GM23248 (cell line): ENCODE measurements at regions not wholly inside any gene's neighbourhood (a gene's known extent, or its start where the extent isn't known, plus 50 kb on each side); places are given as distances from the start of the nearest gene placed in this dataset.

Experiments used
- DNase-seq: peaks from one replicate; pipeline ENCODE4 v3.0.0-alpha.2; 2015
- H2AFZ ChIP-seq: fragments of 200-600 bp; sonication (generic); 2 replicates; pipeline ENCODE4 v1.6.1; 2016; ENCODE audit warnings: antibody characterized with exemption
- H3F3A ChIP-seq: fragments of 200-600 bp; sonication (generic); 2 replicates; pipeline ENCODE4 v1.6.1; 2016; ENCODE audit warnings: mild to moderate bottlenecking, antibody characterized with exemption, mixed run types; ENCODE audit not compliant: insufficient read depth
- H3K27ac ChIP-seq: fragments of 200-600 bp; sonication (generic); 2 replicates; pipeline ENCODE4 v1.5.1; 2016; ENCODE audit warnings: mild to moderate bottlenecking
- H3K27me3 ChIP-seq: fragments of 200-600 bp; sonication (generic); replicated peaks from 2 replicates; pipeline ENCODE4 v1.6.1; 2016; ENCODE audit warnings: mild to moderate bottlenecking; ENCODE audit not compliant: insufficient read depth
- H3K36me3 ChIP-seq: fragments of 200-600 bp; sonication (generic); 2 replicates; pipeline ENCODE4 v1.6.1; 2016; ENCODE audit warnings: low read depth, mild to moderate bottlenecking
- H3K4me1 ChIP-seq: fragments of 200-600 bp; sonication (generic); 2 replicates; pipeline ENCODE4 v1.6.1; 2016; ENCODE audit warnings: mild to moderate bottlenecking; ENCODE audit not compliant: insufficient read depth
- H3K4me2 ChIP-seq: fragments of 200-600 bp; sonication (generic); one replicate; pipeline ENCODE4 v1.6.1; 2016; ENCODE audit warnings: mild to moderate bottlenecking; ENCODE audit not compliant: unreplicated experiment
- H3K4me3 ChIP-seq: fragments of 200-600 bp; sonication (generic); 2 replicates; pipeline ENCODE4 v1.5.1; 2016; ENCODE audit warnings: mild to moderate bottlenecking
- H3K79me2 ChIP-seq: fragments of 200-600 bp; sonication (generic); 2 replicates; pipeline ENCODE4 v1.6.1; 2016; ENCODE audit warnings: mild to moderate bottlenecking; ENCODE audit not compliant: insufficient read depth
- H3K9ac ChIP-seq: fragments of 200-600 bp; sonication (generic); 2 replicates; pipeline ENCODE4 v1.6.1; 2016; ENCODE audit warnings: mild to moderate bottlenecking
- H3K9me2 ChIP-seq: fragments of 200-600 bp; sonication (generic); 2 replicates; pipeline ENCODE4 v1.6.1; 2016; ENCODE audit warnings: mixed run types, mild to moderate bottlenecking, moderate library complexity; ENCODE audit not compliant: insufficient read depth
- H3K9me3 ChIP-seq: fragments of 200-600 bp; sonication (generic); one replicate; pipeline ENCODE4 v1.6.1; 2017; ENCODE audit warnings: low read depth
- H4K20me1 ChIP-seq: fragments of 200-600 bp; sonication (generic); 2 replicates; pipeline ENCODE4 v1.6.0; 2016; ENCODE audit not compliant: insufficient read depth
- EZH2 ChIP-seq: fragments of 200-600 bp; sonication (generic); IDR thresholded peaks from 2 replicates; pipeline ENCODE4 v1.6.1; 2018; ENCODE audit warnings: antibody characterized with exemption, mild to moderate bottlenecking; ENCODE audit not compliant: insufficient read depth, poor library complexity, severe bottlenecking
- EZH2phosphoT487 ChIP-seq: fragments of 200-600 bp; sonication (generic); IDR thresholded peaks from 2 replicates; pipeline ENCODE4 v1.6.1; 2018; ENCODE audit warnings: antibody characterized with exemption, moderate library complexity, mild to moderate bottlenecking, low read depth; ENCODE audit not compliant: insufficient read depth
- WGBS, 2 experiments: methylation state at CpG; one replicate each; pipeline ENCODE4 v1.1.6; 2015 to 2017; ENCODE audit warnings: low lambda C conversion rate in 2 of 2, low coverage in 1 of 2; ENCODE audit errors: missing lambda C conversion rate in 2 of 2; 5-methylcytosine and 5-hydroxymethylcytosine counted together
- in situ Hi-C: fragments of 300-500 bp; cut with MboI; formaldehyde crosslinking; loops from 2 replicates; pipeline ENCODE4 v1.15.0; 2020

- peak; percentile 45 for DNase-seq
- H3F3A ChIP-seq, result no peaks in the 10 kb centered on the region
- H2AFZ ChIP-seq, result no peak overlapping the region
- H3K9me3 ChIP-seq, result no peaks in the 10 kb centered on the region
- no peak overlapping the region for H3K9ac ChIP-seq
- WGBS, 2 experiments, result 91 to 100% methylated on average over 1 of the region's 1 CpG
- H3K36me3 ChIP-seq, result no peaks in the 10 kb centered on the region
- no peak overlapping the region for H3K4me2 ChIP-seq
- TF ChIP-seq EZH2phosphoT487, result no peak
- TF ChIP-seq EZH2, result no peak
- no peak overlapping the region for H3K27ac ChIP-seq
- H3K27me3 ChIP-seq, result no peaks in the 10 kb centered on the region
- in situ Hi-C loops, result no loop called here
- 0 out of 2 replicates have a peak, but pooled peaks cover 6% of the 10 kb centered on the region for H3K4me1 ChIP-seq
- no peaks in the 10 kb centered on the region for H3K79me2 ChIP-seq
- H4K20me1 ChIP-seq, result no peaks in the 10 kb centered on the region
- no peaks in the 10 kb centered on the region for H3K9me2 ChIP-seq
- no peak overlapping the region for H3K4me3 ChIP-seq
These were observed 50.3 kb upstream of the DPH6 start for GRCh38 chr15:35596285-35596684.

DNA sequence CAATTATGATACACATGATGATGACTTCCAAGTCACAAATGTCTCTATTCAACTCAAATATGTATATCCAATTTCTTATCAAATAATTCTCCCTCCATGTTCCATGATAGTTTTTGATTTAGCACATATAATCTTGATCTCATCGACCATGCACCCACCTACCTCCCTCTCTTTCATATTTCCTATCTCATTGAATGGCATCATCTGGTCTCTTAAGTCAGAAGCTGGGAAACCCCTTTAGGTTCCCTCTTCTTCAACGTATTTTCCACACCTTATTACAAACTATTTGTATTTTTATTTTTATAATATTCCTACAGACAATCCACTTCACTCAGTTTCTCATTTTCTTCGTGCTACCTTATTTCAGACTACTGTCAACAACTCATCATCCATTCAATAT, 56.9 kb upstream of the DPH6 start:
- Histone ChIP-seq H2AFZ (no peak overlapping the region), H3K4me3 (no peak overlapping the region), H4K20me1 (no peaks in the 10 kb centered on the region), H3K27me3 (no peaks in the 10 kb centered on the region), H3K27ac (no peak overlapping the region), H3K4me1 (peaks cover 12% of the 10 kb centered on the region), H3K79me2 (no peaks in the 10 kb centered on the region), H3K9ac (no peak overlapping the region), H3F3A (no peaks in the 10 kb centered on the region), H3K9me2 (no peaks in the 10 kb centered on the region), H3K9me3 (no peaks in the 10 kb centered on the region), H3K36me3 (no peaks in the 10 kb centered on the region), H3K4me2 (peak overlapping the region; percentile 34)
- TF ChIP-seq EZH2, result no peak
- no peak for TF ChIP-seq EZH2phosphoT487
- WGBS, 2 experiments, result 95 to 98% methylated on average over 3 of the region's 3 CpGs
- no peak for DNase-seq
- in situ Hi-C loops, result no loop called here

GRCh38 chr15:35603301-35603700, 57.3 kb upstream of the DPH6 start:
- H3K4me2 ChIP-seq, result peak overlapping the region; percentile 34
- peak; percentile 73 for DNase-seq
- peaks cover 12% of the 10 kb centered on the region for H3K4me1 ChIP-seq
- 53 to 55% methylated on average over 2 of the region's 2 CpGs for WGBS, 2 experiments
- H3F3A ChIP-seq, result no peaks in the 10 kb centered on the region
- H3K27me3 ChIP-seq, result no peaks in the 10 kb centered on the region
- peak overlapping the region; percentile 34 for H3K27ac ChIP-seq
- H2AFZ ChIP-seq, result no peak overlapping the region
- no peaks in the 10 kb centered on the region for H3K9me3 ChIP-seq
- TF ChIP-seq EZH2phosphoT487 (no peak), EZH2 (no peak)
- no peaks in the 10 kb centered on the region for H3K36me3 ChIP-seq
- no peaks in the 10 kb centered on the region for H3K79me2 ChIP-seq
- no peak overlapping the region for H3K4me3 ChIP-seq
- H4K20me1 ChIP-seq, result no peaks in the 10 kb centered on the region
- in situ Hi-C loops, result no loop called here
- H3K9me2 ChIP-seq, result no peaks in the 10 kb centered on the region
- H3K9ac ChIP-seq, result no peak overlapping the region

DNA sequence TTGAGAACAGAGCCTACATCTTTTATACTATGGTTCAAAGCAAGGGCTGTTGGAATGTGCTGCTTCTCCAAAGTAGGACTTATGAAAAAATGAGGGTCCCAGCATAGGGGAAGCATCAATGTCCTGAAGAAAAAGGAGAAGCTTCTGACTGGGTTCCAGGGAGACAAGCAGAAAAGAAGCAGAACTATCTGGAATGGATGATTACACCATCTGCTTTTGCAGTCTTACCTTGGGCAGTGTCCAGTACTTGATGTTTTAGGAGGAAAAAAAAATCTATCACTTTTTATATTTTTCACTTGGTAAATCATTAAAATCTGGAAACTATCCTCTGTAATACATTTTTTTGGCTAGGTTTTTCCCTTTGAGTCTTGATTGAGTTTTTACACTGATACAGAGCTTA, 57.9 kb upstream of the DPH6 start:
- Histone ChIP-seq H3K9ac (no peak overlapping the region), H3K79me2 (no peaks in the 10 kb centered on the region), H3K36me3 (no peaks in the 10 kb centered on the region), H3K4me2 (peak overlapping the region; percentile 34), H3K27me3 (no peaks in the 10 kb centered on the region), H3K4me3 (no peak overlapping the region), H2AFZ (no peak overlapping the region), H3K4me1 (peaks cover 12% of the 10 kb centered on the region), H3K27ac (peak overlapping the region; percentile 34), H3F3A (no peaks in the 10 kb centered on the region), H3K9me2 (no peaks in the 10 kb centered on the region), H3K9me3 (no peaks in the 10 kb centered on the region), H4K20me1 (no peaks in the 10 kb centered on the region)
- TF ChIP-seq EZH2phosphoT487, result no peak
- TF ChIP-seq EZH2, result no peak
- in situ Hi-C loops, result no loop called here
- no peak for DNase-seq
